Endothelial cell of umbilical vein (primary cell): ENCODE measurements at regions not wholly inside any gene's neighbourhood (a gene's known extent, or its start where the extent isn't known, plus 50 kb on each side); places are given as distances from the start of the nearest gene placed in this dataset.

Source experiments
- BruUV-seq: library from RNA; stranded (reverse); fragments of 400-500 nt; replicated peaks from 2 replicates; lab custom pipeline; 2021; lab: Mats Ljungman, UMichigan
- CTCF ChIA-PET: fragments of 300-600, 350-600 bp; sonication (Branson Sonifier 250); formaldehyde crosslinking; loops from one replicate; lab custom pipeline; 2021; ENCODE audit warnings: antibody characterized with exemption, inconsistent platforms; lab: Charles Lee
- POLR2A ChIA-PET: fragments of 300-600, 350-600 bp; sonication (Branson Sonifier 250); formaldehyde crosslinking; loops from one replicate; lab custom pipeline; 2021; ENCODE audit warnings: antibody characterized with exemption, inconsistent platforms; lab: Charles Lee
- DNase-seq: peaks from one replicate; pipeline ENCODE4 v3.0.0-alpha.2; 2011; ENCODE audit warnings: low read depth, low spot score
- FAIRE-seq: peaks from 2 replicates; lab custom pipeline; 2011; peaks lifted over from hg19 to GRCh38; lab: Jason Lieb, UNC
- H2AFZ ChIP-seq: 2 replicates; pipeline ENCODE4 v1.6.0; 2012; ENCODE audit warnings: low read depth, low read length, control low read depth, inconsistent platforms
- H3K27ac ChIP-seq: 2 replicates; pipeline ENCODE4 v1.5.1; 2011; ENCODE audit warnings: low read depth, mild to moderate bottlenecking, control low read depth, low read length, moderate library complexity; ENCODE audit not compliant: insufficient read depth
- H3K27me3 ChIP-seq, 2 experiments: 2 replicates each; pipeline versions ENCODE4 v1.6.0 to v1.6.1; 2011; ENCODE audit warnings: low read length in 2 of 2, mixed read lengths in 1 of 2; ENCODE audit not compliant: control insufficient read depth in 2 of 2, insufficient read depth in 2 of 2
- H3K36me3 ChIP-seq, 2 experiments: 2 replicates in 1 of 2; 3 replicates in 1 of 2; pipeline ENCODE4 v1.5.1; 2011; ENCODE audit warnings: low read length in 2 of 2, mild to moderate bottlenecking in 1 of 2, moderate library complexity in 1 of 2; ENCODE audit not compliant: control insufficient read depth in 2 of 2, insufficient read depth in 2 of 2; ENCODE audit errors: extremely low read depth in 1 of 2
- H3K4me1 ChIP-seq: 3 replicates; pipeline ENCODE4 v1.5.1; 2011; ENCODE audit warnings: mild to moderate bottlenecking, low read length; ENCODE audit not compliant: control insufficient read depth, insufficient read depth; ENCODE audit errors: extremely low read depth
- H3K4me2 ChIP-seq: 2 replicates; pipeline ENCODE4 v1.6.1; 2011; ENCODE audit warnings: low read length, control low read depth, mixed read lengths; ENCODE audit not compliant: insufficient read depth
- H3K4me3 ChIP-seq, 3 experiments: fragments of 200-600 bp in 1 of 3; sonication (generic), shearing (Covaris generic) in 1 of 3; replicated peaks in 1 of 3; 2 replicates each; pipeline ENCODE4 v1.5.1; 2011 to 2016; ENCODE audit warnings: control low read depth in 3 of 3, low read length in 3 of 3, mild to moderate bottlenecking in 2 of 3, inconsistent platforms in 1 of 3, low read depth in 1 of 3, moderate library complexity in 1 of 3; ENCODE audit not compliant: insufficient read depth in 1 of 3
- H3K79me2 ChIP-seq: 2 replicates; pipeline ENCODE4 v1.6.0; 2012; ENCODE audit warnings: low read length, inconsistent platforms; ENCODE audit not compliant: control insufficient read depth, insufficient read depth
- H3K9ac ChIP-seq: replicated peaks from 2 replicates; pipeline ENCODE3; 2011; ENCODE audit warnings: low read length, control low read depth; ENCODE audit not compliant: insufficient read depth; ENCODE audit errors: extremely low read depth
- H3K9me1 ChIP-seq: replicated peaks from 3 replicates; pipeline ENCODE4 v1.6.0; 2011; ENCODE audit warnings: mild to moderate bottlenecking, low read length; ENCODE audit not compliant: control insufficient read depth, insufficient read depth; ENCODE audit errors: extremely low read depth
- H3K9me3 ChIP-seq: replicated peaks from 2 replicates; pipeline ENCODE4 v1.5.1; 2012; ENCODE audit warnings: low read length, inconsistent platforms; ENCODE audit not compliant: control insufficient read depth, insufficient read depth
- H4K20me1 ChIP-seq: replicated peaks from 2 replicates; pipeline ENCODE3; 2011; ENCODE audit warnings: mild to moderate bottlenecking, low read length; ENCODE audit not compliant: control insufficient read depth, insufficient read depth; ENCODE audit errors: extremely low read depth
- EZH2 ChIP-seq: IDR thresholded peaks from 2 replicates; pipeline ENCODE4 v1.6.1; 2012; ENCODE audit warnings: borderline replicate concordance, low read depth, mild to moderate bottlenecking, moderate library complexity, low read length, inconsistent platforms; ENCODE audit not compliant: severe bottlenecking
- FOS ChIP-seq: IDR thresholded peaks from 2 replicates; pipeline ENCODE4 v1.6.1; 2011; ENCODE audit warnings: mild to moderate bottlenecking, low read length, moderate library complexity, borderline replicate concordance; ENCODE audit not compliant: insufficient read depth
- GATA2 ChIP-seq: IDR thresholded peaks from 2 replicates; pipeline ENCODE4 v1.7.0; 2011; ENCODE audit warnings: low read depth, mild to moderate bottlenecking, moderate library complexity, mixed read lengths, low read length; ENCODE audit not compliant: insufficient read length, insufficient read depth
- JUN ChIP-seq: IDR thresholded peaks from 2 replicates; pipeline ENCODE4 v1.6.1; 2011; ENCODE audit warnings: borderline replicate concordance, low read depth; ENCODE audit not compliant: insufficient read length, insufficient read depth
- MYC ChIP-seq: IDR thresholded peaks from one replicate; pipeline ENCODE4 v1.6.1; 2011; ENCODE audit warnings: mild to moderate bottlenecking, low read depth, low read length
- POLR2A ChIP-seq: IDR thresholded peaks from 2 replicates; pipeline ENCODE4 v1.6.1; 2012; ENCODE audit warnings: low read depth, mild to moderate bottlenecking, control low read depth, low read length
- POLR2AphosphoS5 ChIP-seq: IDR thresholded peaks from 2 replicates; pipeline ENCODE4 v1.6.1; 2012; ENCODE audit warnings: low read depth, mild to moderate bottlenecking, control low read depth, low read length, moderate library complexity; ENCODE audit not compliant: insufficient read depth
- dilution Hi-C: fragments of 300-500 bp; cut with MboI; formaldehyde crosslinking; loops from one replicate; pipeline ENCODE4 v1.15.0; 2019; ENCODE audit warnings: low sequenced_read_pairs; ENCODE audit not compliant: extremely low pct_ligation_motif_present
- intact Hi-C: fragments of 100-400 bp; cut with micrococcal nuclease; formaldehyde crosslinking; loops from one replicate; pipeline ENCODE4 v1.10.0; 2022
- TF ChIP-seq, protein P1 (sequence below), 2 donors: IDR thresholded peaks; 1 replicate in 1 of 2; 2 replicates in 1 of 2; pipeline ENCODE4 v1.5.1; 2011; ENCODE audit warnings: low read length in 2 of 2, mild to moderate bottlenecking in 2 of 2, moderate library complexity in 2 of 2, control low read depth in 1 of 2, inconsistent platforms in 1 of 2, low read depth in 1 of 2; ENCODE audit not compliant: insufficient read depth in 1 of 2; ENCODE audit errors: extremely low read depth in 1 of 2
- TF ChIP-seq, protein P2 (sequence below): IDR thresholded peaks from 2 replicates; pipeline ENCODE4 v1.6.1; 2011; ENCODE audit not compliant: insufficient read depth, insufficient read length

DNA sequence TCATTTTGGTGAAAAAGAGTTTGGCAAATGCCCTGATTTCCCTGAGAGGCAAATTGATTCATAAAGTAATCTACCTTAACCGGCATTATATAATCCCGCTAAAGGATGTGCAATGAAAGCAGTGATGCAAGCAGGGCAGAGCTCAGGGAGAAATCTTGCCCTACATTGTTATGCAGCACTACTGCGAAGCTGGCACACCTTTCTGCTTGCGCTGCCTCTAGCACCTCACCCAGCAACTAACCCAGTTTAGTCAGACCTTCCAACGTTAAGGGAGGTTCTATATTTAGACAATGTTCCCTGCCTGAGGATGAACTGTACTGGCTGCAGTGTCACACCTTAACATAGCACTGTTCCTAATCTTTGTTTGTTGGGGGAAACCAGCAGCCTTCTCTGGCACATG lies 60.8 kb upstream of the CCDC196 start:
- H3K4me2 ChIP-seq = no peak overlapping the region
- no peak for TF ChIP-seq POLR2AphosphoS5
- no peak for TF ChIP-seq MYC
- no peaks in the 10 kb centered on the region for H3K4me1 ChIP-seq
- H3K9me1 ChIP-seq = no peaks in the 10 kb centered on the region
- intact Hi-C loops = no loop called here
- no peak overlapping the region for H3K9ac ChIP-seq
- BruUV-seq = no TSS peak
- no peak overlapping the region for H3K27ac ChIP-seq
- no peaks in the 10 kb centered on the region for H3K79me2 ChIP-seq
- POLR2A ChIA-PET = no interaction called here
- no peaks in the 10 kb centered on the region for H3K27me3 ChIP-seq
- H3K9me3 ChIP-seq = no peaks in the 10 kb centered on the region
- no peak overlapping the region for H2AFZ ChIP-seq
- CTCF ChIA-PET = no interaction called here
- H3K36me3 ChIP-seq = no peaks in the 10 kb centered on the region
- dilution Hi-C loops = no loop called here
- H4K20me1 ChIP-seq = no peaks in the 10 kb centered on the region
- no peak for FAIRE-seq
- H3K4me3 ChIP-seq = no peak overlapping the region
- no peak for DNase-seq

DNA sequence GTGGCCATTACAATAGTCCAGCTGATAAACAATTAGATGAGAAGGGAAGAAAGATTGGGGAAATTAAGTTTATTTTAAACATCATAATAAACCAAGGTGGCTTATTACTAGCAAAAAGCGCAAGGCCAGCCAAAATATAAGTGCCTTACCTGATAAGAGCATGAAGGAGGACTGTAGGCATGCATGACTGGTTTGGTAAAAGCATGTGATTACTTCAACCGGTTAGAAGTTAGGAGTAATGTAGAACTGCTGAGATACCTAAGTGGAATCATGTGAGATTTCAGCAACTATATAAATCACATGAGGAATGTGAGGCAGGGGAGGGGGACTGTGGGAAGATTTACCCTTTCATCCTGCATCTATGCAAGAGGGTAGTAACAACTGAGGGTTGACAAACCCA lies 59.7 kb upstream of the CCDC196 start:
- POLR2A ChIA-PET = no interaction called here
- Histone ChIP-seq H3K4me2 (no peak overlapping the region), H3K9me1 (no peaks in the 10 kb centered on the region), H3K4me1 (no peaks in the 10 kb centered on the region), H3K9ac (no peak overlapping the region), H3K79me2 (no peaks in the 10 kb centered on the region), H3K4me3 (no peak overlapping the region), H2AFZ (no peak overlapping the region), H3K9me3 (no peaks in the 10 kb centered on the region), H4K20me1 (no peaks in the 10 kb centered on the region), H3K27ac (no peak overlapping the region), H3K36me3 (no peaks in the 10 kb centered on the region), H3K27me3 (no peaks in the 10 kb centered on the region)
- DNase-seq = no peak
- TF ChIP-seq, protein P1, sequence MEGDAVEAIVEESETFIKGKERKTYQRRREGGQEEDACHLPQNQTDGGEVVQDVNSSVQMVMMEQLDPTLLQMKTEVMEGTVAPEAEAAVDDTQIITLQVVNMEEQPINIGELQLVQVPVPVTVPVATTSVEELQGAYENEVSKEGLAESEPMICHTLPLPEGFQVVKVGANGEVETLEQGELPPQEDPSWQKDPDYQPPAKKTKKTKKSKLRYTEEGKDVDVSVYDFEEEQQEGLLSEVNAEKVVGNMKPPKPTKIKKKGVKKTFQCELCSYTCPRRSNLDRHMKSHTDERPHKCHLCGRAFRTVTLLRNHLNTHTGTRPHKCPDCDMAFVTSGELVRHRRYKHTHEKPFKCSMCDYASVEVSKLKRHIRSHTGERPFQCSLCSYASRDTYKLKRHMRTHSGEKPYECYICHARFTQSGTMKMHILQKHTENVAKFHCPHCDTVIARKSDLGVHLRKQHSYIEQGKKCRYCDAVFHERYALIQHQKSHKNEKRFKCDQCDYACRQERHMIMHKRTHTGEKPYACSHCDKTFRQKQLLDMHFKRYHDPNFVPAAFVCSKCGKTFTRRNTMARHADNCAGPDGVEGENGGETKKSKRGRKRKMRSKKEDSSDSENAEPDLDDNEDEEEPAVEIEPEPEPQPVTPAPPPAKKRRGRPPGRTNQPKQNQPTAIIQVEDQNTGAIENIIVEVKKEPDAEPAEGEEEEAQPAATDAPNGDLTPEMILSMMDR (IDR thresholded peaks at IDR 0.05; ENCODE audit: extremely low read depth in 1 of 2, insufficient read depth in 1 of 2, low read depth in 1 of 2, low read length in 2 of 2) = no peak
- TF ChIP-seq FOS (no peak), POLR2AphosphoS5 (no peak), MYC (no peak), GATA2 (no peak), EZH2 (no peak), JUN (no peak), POLR2A (no peak)
- TF ChIP-seq, protein P2, sequence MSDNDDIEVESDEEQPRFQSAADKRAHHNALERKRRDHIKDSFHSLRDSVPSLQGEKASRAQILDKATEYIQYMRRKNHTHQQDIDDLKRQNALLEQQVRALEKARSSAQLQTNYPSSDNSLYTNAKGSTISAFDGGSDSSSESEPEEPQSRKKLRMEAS = no peak
- FAIRE-seq = no peak
- BruUV-seq = no TSS peak
- dilution Hi-C loops (no loop called here), intact Hi-C loops (no loop called here)
- CTCF ChIA-PET = no interaction called here
